ENCODE measurements at regions not wholly inside any gene's neighbourhood (a gene's known extent, or its start where the extent isn't known, plus 50 kb on each side); places are given as distances from the start of the nearest gene placed in this dataset.

DNA sequence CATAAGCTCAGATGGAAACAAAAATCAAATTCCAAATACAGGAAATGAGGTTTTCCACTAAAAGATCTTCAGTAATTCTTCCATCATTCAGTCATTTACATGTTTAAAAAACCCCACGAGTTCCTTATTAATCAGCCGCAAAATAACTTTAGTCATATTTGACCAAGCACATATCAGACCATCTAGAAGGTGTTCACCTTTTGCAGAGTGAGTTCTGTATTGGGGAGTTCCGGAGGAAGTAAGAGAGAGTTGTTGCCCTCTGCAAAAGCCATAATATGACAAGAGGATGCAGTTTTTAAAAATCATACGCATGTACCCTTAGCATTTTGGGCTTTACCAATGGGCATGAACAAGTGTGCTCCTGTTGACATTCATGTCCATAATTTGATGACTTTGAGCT lies 61.6 kb downstream of the CCR1 start:
- peak overlapping the region in 2 of 6 donors; percentile 14 to 43 for H3K27ac Mint-ChIP-seq
- peaks cover 0 to 2% (median 2%) of the 10 kb centered on the region in 3 donors for H3K27me3 Mint-ChIP-seq (ENCODE audit: low read depth in 3 of 3)
- peaks cover 19 to 20% of the 10 kb centered on the region in 2 donors for H3K4me1 Mint-ChIP-seq
- peak overlapping the region in 1 of 5 donors; percentile 49 for H3K4me3 Mint-ChIP-seq
- no peak for DNase-seq
- peaks cover 0 to 4% (median 0%) of the 10 kb centered on the region in 6 donors for H3K9me3 Mint-ChIP-seq
- H3K36me3 Mint-ChIP-seq: peaks cover 0 to 7% (median 0%) of the 10 kb centered on the region in 3 donors

DNA sequence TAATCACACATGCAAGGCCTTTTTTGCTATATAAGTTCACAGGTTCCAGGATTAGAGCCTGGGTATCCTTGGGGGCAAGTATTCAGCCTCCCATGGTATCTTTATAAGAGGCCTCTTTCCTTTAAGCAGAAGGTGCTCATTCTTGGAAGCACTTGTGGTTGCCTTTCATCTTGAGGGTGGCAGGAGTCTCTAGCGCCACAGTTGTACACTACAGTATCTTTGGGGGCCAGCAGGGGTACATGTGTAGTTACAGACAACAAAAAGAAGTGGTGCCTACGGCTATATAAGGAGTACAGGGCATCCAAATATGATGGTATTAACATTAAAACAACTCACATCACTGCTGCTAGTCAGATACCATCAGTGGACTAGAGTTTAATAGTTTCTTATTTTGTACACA lies 62.1 kb downstream of the CCR1 start:
- peaks cover 0 to 4% (median 0%) of the 10 kb centered on the region in 6 donors for H3K9me3 Mint-ChIP-seq
- H3K36me3 Mint-ChIP-seq: peaks cover 0 to 7% (median 0%) of the 10 kb centered on the region in 3 donors
- no peak for DNase-seq
- peaks cover 0 to 2% (median 2%) of the 10 kb centered on the region in 3 donors for H3K27me3 Mint-ChIP-seq (ENCODE audit: low read depth in 3 of 3)
- no peak overlapping the region for H3K4me3 Mint-ChIP-seq
- H3K27ac Mint-ChIP-seq: no peak overlapping the region
- H3K4me1 Mint-ChIP-seq: peaks cover 19 to 20% of the 10 kb centered on the region in 2 donors

DNA sequence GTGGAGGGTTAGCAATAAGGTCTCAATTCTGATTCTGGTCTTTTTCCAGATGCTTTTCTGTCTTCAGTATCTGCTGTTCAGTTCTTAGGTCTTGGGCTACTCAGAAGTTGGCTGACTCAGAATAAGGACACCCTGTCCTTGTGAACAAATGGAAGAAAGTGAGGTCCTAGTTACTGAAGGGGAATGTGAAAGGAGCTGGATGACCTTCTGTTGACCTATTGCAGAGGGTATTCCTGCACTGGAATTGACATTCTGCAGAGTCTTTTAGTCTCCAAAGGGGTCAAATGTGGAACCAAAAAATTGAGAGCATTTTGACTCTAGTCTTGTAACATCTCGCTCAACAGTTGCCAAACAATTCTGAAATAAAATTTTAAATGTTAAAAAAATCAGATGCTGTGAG lies 63.0 kb downstream of the CCR1 start:
- Mint-ChIP-seq H3K36me3 (peaks cover 0 to 10% (median 0%) of the 10 kb centered on the region in 3 donors), H3K4me1 (peaks cover 19 to 20% of the 10 kb centered on the region in 2 donors), H3K9me3 (peaks cover 0 to 4% (median 0%) of the 10 kb centered on the region in 6 donors), H3K27me3 (ENCODE audit: low read depth in 3 of 3) (peaks cover 0 to 2% (median 2%) of the 10 kb centered on the region in 3 donors), H3K27ac (no peak overlapping the region), H3K4me3 (no peak overlapping the region)
- DNase-seq: no peak

DNA sequence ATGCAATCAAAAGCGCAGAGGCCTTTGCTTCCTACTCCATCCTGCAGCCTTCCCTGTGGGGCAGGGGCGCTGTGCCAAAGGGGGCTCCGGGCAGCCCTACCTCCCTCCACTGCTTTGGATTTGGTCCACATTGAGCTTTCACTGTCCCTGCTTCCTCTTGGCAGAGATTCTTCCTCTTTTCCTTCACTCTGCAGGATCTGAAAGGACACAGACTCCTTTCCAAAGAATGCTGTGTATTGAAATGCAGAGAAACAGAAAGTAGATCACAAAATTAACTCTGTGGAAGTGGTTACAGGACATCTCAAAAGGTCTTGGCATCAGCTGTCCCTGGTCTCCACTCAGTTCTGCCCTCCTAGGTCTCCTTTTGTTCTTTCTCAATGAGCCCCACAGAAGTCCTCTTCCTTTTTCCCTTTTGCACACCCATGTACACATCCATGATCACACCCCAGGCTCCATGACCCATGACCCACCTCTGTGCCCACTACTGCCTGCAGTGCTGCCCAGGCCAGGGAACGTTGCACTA lies 64.1 kb downstream of the CCR1 start:
- Mint-ChIP-seq H3K27me3 (ENCODE audit: low read depth in 3 of 3) (peaks cover 0 to 2% (median 2%) of the 10 kb centered on the region in 3 donors), H3K4me3 (no peak overlapping the region), H3K27ac (peak overlapping the region in 1 of 6 donors; percentile 22), H3K36me3 (peaks cover 0 to 10% (median 0%) of the 10 kb centered on the region in 3 donors), H3K9me3 (peaks cover 0 to 4% (median 0%) of the 10 kb centered on the region in 6 donors), H3K4me1 (peaks cover 19 to 20% of the 10 kb centered on the region in 2 donors)
- DNase-seq: no peak

DNA sequence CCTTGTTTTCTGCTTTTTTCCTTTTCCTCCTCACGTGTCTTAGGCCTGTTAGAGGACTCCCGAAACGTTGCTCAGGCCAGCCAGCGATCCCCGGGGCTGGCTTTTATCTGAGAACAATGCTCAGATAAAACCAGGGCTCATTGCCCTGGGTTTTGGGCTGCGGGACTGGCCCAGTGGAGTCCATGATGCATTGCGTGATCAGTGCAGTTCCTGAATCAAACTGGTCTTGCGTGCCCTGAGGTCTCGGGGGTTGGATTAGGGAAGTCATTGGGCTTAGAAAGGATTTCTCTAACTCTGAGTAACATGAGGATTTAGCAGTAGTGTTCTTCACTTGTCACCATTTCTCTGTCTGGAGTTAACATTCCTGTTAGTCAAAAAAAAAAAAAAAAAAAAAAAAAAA lies 66.3 kb downstream of the CCR1 start:
- H3K4me1 Mint-ChIP-seq: peaks cover 17 to 19% of the 10 kb centered on the region in 2 donors
- peaks cover 0 to 5% (median 2%) of the 10 kb centered on the region in 3 donors for H3K27me3 Mint-ChIP-seq (ENCODE audit: low read depth in 3 of 3)
- H3K36me3 Mint-ChIP-seq: peaks cover 0 to 4% (median 0%) of the 10 kb centered on the region in 3 donors
- no peak overlapping the region for H3K27ac Mint-ChIP-seq
- no peak overlapping the region for H3K4me3 Mint-ChIP-seq
- no peak for DNase-seq
- no peaks in the 10 kb centered on the region for H3K9me3 Mint-ChIP-seq

DNA sequence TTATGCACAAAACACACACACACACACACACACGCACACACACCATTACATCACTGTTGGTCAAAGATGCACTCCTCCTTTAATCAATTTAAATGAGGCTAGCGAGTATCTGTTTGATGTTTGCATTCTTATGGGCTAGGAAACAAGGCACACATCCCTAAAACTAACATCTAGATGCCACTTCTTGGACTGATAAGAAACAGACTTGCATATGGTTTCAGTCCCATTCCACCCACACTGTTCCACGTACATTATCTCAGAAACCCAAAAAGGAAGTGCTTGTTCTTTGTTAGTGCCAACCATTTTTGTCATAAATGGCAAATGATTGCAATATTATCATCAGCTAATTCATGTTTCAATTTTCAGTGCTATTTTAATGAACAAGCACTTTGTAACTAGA lies 69.5 kb downstream of the CCR1 start:
- H3K9me3 Mint-ChIP-seq: no peaks in the 10 kb centered on the region
- peaks cover 0 to 4% (median 0%) of the 10 kb centered on the region in 3 donors for H3K36me3 Mint-ChIP-seq
- peaks cover 7 to 9% of the 10 kb centered on the region in 2 donors for H3K4me1 Mint-ChIP-seq
- peaks cover 0 to 3% (median 0%) of the 10 kb centered on the region in 3 donors for H3K27me3 Mint-ChIP-seq (ENCODE audit: low read depth in 3 of 3)
- no peak for DNase-seq
- H3K27ac Mint-ChIP-seq: no peak overlapping the region
- H3K4me3 Mint-ChIP-seq: no peak overlapping the region

DNA sequence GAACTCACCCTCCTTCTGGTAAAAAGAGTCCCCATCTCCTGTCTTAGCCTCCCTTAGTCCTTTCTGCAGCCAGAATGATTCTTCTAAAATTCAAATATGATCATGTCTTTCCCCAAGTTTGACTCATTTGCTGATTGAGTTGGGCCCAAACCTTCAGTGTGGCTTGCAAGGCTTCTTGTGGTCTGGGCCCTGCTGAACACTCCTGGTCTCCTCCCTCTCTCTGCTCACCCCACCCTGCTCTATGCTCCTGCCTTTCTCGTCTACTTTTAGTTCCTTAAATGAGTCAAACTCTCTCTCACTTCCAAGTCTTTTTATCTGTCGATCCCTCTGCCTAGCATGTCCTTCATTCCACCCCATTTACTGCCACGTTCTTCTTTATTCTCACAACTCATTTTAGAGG lies 72.6 kb downstream of the CCR1 start:
- H3K9me3 Mint-ChIP-seq: no peaks in the 10 kb centered on the region

DNA sequence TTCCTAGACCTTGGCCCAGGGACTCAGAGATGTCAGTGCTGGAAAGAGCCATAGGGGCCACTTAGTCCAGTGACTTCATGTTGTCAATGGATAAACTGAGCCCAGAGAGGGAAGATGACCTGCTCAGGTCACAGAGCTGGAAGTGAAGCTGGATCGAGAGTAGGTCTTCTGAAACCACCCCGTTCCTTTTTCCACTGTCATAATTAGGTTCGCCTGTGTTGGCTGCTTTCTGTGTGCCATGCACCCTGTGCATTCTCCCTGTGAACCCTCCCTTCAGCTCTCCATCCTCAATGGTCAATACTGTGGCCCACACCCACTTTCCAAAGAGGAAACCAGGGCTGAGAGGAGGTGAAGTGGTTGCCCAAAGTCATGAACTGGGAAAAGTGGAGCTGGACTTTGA lies 74.8 kb downstream of the CCR1 start:
- Mint-ChIP-seq H3K4me1 (peaks cover 18 to 23% of the 10 kb centered on the region in 2 donors), H3K36me3 (no peaks in the 10 kb centered on the region), H3K9me3 (no peaks in the 10 kb centered on the region), H3K27me3 (ENCODE audit: low read depth in 3 of 3) (peaks cover 0 to 4% (median 0%) of the 10 kb centered on the region in 3 donors), H3K4me3 (no peak overlapping the region), H3K27ac (no peak overlapping the region)
- no peak for DNase-seq

More for the DNA sequence above, 72.6 kb downstream of the CCR1 start:
- DNase-seq: no peak
- H3K4me1 Mint-ChIP-seq: peaks cover 3 to 4% of the 10 kb centered on the region in 2 donors
- H3K4me3 Mint-ChIP-seq: no peak overlapping the region
- H3K36me3 Mint-ChIP-seq: no peaks in the 10 kb centered on the region
- no peak overlapping the region for H3K27ac Mint-ChIP-seq
- H3K27me3 Mint-ChIP-seq (ENCODE audit: low read depth in 3 of 3): peaks cover 0 to 3% (median 0%) of the 10 kb centered on the region in 3 donors

DNA sequence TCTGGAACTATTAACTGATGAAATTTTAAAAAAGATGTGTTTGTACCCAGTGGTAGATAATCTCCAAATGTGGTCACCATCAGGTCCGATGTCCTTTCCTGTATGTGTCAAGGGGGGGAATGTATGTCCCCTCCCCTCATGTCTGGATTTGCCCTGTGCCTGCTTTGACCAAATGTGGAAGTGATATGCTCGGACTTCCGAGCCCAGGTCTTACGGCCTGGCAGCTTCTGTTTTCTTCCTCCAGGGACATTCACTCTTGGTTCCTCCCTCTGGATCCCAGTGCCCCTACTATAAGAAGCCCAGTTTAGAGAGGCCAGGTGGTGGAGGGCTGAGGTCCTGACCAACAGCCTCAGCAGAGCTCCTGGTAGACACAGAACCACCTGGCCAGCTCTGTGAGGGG lies 75.5 kb downstream of the CCR1 start:
- no peak overlapping the region for H3K27ac Mint-ChIP-seq
- H3K9me3 Mint-ChIP-seq: no peaks in the 10 kb centered on the region
- no peak for DNase-seq
- no peaks in the 10 kb centered on the region for H3K36me3 Mint-ChIP-seq
- peaks cover 0 to 2% (median 0%) of the 10 kb centered on the region in 3 donors for H3K27me3 Mint-ChIP-seq (ENCODE audit: low read depth in 3 of 3)
- H3K4me3 Mint-ChIP-seq: no peak overlapping the region
- peaks cover 18 to 23% of the 10 kb centered on the region in 2 donors for H3K4me1 Mint-ChIP-seq

DNA sequence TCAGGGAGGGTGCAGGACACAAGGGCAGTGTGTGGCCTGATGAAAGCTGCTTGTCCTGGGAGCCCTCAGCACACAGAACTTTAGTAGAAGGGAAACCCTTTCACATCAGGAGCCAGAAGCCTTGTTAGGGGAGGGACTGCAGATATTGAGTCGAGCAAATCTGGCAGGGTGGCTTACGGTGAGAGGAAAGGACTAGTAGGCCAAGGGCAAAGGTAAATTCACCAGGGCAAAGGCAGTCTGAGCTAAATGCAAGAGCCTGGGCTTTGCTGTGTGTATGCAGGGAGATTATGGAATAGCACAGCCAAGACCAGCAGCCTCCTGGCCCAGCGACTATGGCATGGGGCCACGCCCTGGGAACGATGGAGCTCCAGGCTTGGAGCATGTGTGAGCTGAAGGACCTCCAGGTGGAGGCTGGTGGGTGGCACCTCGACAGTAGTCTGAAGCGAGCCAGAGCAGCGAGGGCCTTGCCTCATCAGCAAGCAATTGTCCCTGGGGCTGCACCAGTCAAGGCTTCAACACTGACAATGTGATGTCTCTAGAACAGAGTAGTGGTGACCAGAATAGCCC lies 76.1 kb downstream of the CCR1 start:
- no peak overlapping the region for H3K27ac Mint-ChIP-seq
- no peaks in the 10 kb centered on the region for H3K9me3 Mint-ChIP-seq
- no peak overlapping the region for H3K4me3 Mint-ChIP-seq

DNA sequence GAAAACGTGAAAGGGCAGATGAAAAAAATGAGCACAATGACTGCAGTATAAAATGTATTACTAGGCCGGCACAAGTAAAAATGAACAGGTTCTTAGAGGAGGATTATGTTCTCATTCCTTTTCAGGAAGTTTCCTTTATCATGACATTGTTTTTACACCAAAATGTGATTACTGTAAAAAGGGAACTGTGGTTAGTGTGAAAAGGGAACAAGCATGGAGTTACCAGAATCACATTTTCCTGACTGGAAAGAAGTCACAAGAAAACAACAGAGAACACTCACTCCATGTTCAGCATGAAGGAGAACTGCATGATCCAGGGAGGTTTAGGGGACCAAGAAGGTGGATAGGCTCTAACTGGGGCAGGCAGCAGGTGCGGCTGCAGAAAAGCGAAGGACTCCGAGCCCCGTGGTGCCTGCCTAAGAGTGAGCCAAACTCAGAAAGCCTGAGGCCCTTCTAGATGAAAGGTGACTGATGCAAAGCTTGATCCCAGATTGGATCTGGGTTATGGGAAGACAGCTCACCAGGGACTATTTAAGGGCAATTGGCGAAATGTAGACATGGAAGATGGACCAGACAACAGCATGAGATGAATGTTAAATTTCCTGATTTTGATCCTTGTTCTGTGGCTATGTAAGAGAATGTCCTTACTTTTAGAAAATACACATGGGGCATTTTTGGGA lies 77.3 kb downstream of the CCR1 start:
- H3K27ac Mint-ChIP-seq: peak overlapping the region in 1 of 6 donors; percentile 47

More for the DNA sequence above, 76.1 kb downstream of the CCR1 start:
- Mint-ChIP-seq H3K36me3 (no peaks in the 10 kb centered on the region), H3K27me3 (ENCODE audit: low read depth in 3 of 3) (peaks cover 0 to 2% (median 0%) of the 10 kb centered on the region in 3 donors), H3K4me1 (peaks cover 18 to 23% of the 10 kb centered on the region in 2 donors)
- no peak for DNase-seq

DNA sequence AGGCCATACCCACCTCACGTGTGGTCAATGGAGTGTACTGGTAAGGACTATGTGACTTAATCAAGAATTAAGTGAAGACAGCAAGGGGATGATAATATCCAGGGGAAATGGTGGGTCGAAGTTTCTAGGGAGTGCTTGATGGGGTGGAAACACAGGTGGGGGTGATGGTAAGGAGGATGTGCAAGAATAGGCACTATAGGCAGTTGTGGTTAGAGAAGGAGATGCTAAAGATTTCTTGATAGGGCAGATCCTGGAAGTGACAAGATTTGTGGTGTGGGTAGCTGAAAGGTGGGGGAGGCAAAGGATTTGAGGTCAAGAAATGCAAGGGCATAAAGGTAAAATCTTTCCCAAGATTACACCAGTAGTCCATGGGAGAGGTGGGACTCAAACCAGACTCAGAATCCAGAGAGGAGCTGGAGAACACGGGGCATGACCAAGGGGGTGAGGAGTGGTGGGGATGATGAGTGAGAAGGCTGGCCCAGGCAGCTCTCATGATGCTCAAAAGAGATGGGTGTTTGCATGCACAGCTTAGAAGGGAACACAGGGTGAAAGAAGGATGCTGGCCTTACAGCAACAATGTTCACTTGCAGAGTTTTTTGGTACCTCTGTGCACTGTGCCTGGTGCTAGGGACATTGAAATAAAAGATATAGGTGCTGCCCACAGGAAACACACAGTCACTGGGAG lies 78.4 kb downstream of the CCR1 start:
- Mint-ChIP-seq H3K4me1 (peaks cover 18 to 24% of the 10 kb centered on the region in 2 donors), H3K9me3 (no peaks in the 10 kb centered on the region), H3K4me3 (peak overlapping the region in 2 of 5 donors; percentile 1 to 6), H3K27me3 (ENCODE audit: low read depth in 3 of 3) (peaks cover 0 to 2% (median 0%) of the 10 kb centered on the region in 3 donors), H3K27ac (peak overlapping the region in 1 of 6 donors; percentile 32), H3K36me3 (no peaks in the 10 kb centered on the region)
- DNase-seq: no peak

More for the DNA sequence above, 77.3 kb downstream of the CCR1 start:
- Mint-ChIP-seq H3K4me1 (peaks cover 18 to 23% of the 10 kb centered on the region in 2 donors), H3K27me3 (ENCODE audit: low read depth in 3 of 3) (peaks cover 0 to 2% (median 0%) of the 10 kb centered on the region in 3 donors), H3K36me3 (no peaks in the 10 kb centered on the region), H3K9me3 (no peaks in the 10 kb centered on the region), H3K4me3 (no peak overlapping the region)
- DNase-seq: no peak

DNA sequence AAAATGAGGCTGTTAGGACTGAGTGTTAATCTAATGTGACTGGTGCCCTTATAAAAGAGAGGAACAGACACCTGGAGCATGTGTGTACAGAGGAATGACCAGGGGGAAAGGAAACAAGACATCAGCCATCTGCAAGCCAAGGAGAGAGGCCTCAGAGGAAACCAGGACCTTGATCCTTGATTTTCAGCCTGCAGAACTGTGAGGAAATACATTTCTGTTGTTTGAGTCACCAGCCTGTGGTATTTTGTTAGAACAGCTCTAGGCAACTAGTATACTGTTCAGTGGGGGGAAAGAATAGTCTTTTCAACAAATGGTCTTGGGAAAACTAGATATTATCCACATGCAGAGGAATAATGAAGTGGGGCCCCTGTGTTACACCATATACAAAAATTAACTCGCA lies 80.6 kb downstream of the CCR1 start:
- Mint-ChIP-seq H3K27me3 (ENCODE audit: low read depth in 3 of 3) (peaks cover 0 to 2% (median 0%) of the 10 kb centered on the region in 3 donors), H3K4me3 (no peak overlapping the region), H3K9me3 (no peaks in the 10 kb centered on the region), H3K36me3 (no peaks in the 10 kb centered on the region), H3K27ac (no peak overlapping the region), H3K4me1 (peaks cover 23 to 31% of the 10 kb centered on the region in 2 donors)
- no peak for DNase-seq

Data from immature natural killer cell (primary cell).